Right lobe of liver (tissue), 4 donors: ENCODE measurements at regions not wholly inside any gene's neighbourhood (a gene's known extent, or its start where the extent isn't known, plus 50 kb on each side); places are given as distances from the start of the nearest gene placed in this dataset.

Experiments used
- CTCF ChIP-seq, 4 donors: fragments of 200-600 bp in 3 of 4; fragments of 450-650 bp in 1 of 4; IDR thresholded peaks; one replicate each; pipeline versions ENCODE4 v1.5.1 to v1.8.0; 2016 to 2022; ENCODE audit warnings: antibody characterized with exemption in 4 of 4, mild to moderate bottlenecking in 2 of 4
- POLR2A ChIP-seq: fragments of 450-650 bp; IDR thresholded peaks from one replicate; pipeline ENCODE4 v1.6.1; 2017; ENCODE audit warnings: antibody characterized with exemption, mild to moderate bottlenecking
- donor health status: DM: no; HTN: no; CAD: no.
- donor health status: DM: no; HTN: no; CAD: no.
- donor health status: DM: no; HTN: yes; CAD: no.

- TF ChIP-seq CTCF (IDR thresholded peaks at IDR 0.05), result no peak
- no peak for TF ChIP-seq POLR2A
Observed at GRCh38 chrX:460823-461640, 74.3 kb upstream of the PPP2R3B start.
